HepG2 (cell line): ENCODE measurements at regions not wholly inside any gene's neighbourhood (a gene's known extent, or its start where the extent isn't known, plus 50 kb on each side); places are given as distances from the start of the nearest gene placed in this dataset.

Experiments used
- ATAC-seq: fragments of 200-7000 bp; cut with Tn5 transposase; 3 replicates; pipeline ENCODE4 v1.9.1; 2020; ENCODE audit warnings: mild to moderate bottlenecking, moderate library complexity
- BruUV-seq: library from RNA; stranded (reverse); fragments of 400-500 nt; replicated peaks from 2 replicates; lab custom pipeline; 2021; lab: Mats Ljungman, UMichigan
- CTCF ChIA-PET: fragments of 300-600 bp; formaldehyde crosslinking; extraction: SDS; loops from one replicate; lab custom pipeline; 2021; ENCODE audit warnings: low total read pairs, inconsistent platforms, low intra/inter-chr PET ratio; lab: Yijun Ruan, JAX
- POLR2A ChIA-PET: fragments of 350-600 bp; sonication (Branson Sonifier 250); formaldehyde crosslinking; loops from one replicate; lab custom pipeline; 2020; ENCODE audit warnings: antibody characterized with exemption, inconsistent platforms; lab: Yijun Ruan, JAX
- DNase-seq: peaks from one replicate; pipeline ENCODE4 v3.0.0-alpha.2; 2015; ENCODE audit warnings: low spot score
- FAIRE-seq: peaks from 3 replicates; lab custom pipeline; 2011; peaks lifted over from hg19 to GRCh38; lab: Jason Lieb, UNC
- H2AFZ ChIP-seq: one replicate; pipeline ENCODE4 v1.6.1; 2011; ENCODE audit warnings: low read length, inconsistent platforms
- H3K27ac ChIP-seq: fragments of 300-600 bp; 3 replicates; pipeline ENCODE4 v1.8.0; 2011; ENCODE audit warnings: mixed run types, mild to moderate bottlenecking, mixed read lengths, low read length, inconsistent platforms; ENCODE audit not compliant: insufficient read depth; ENCODE audit errors: extremely low read length
- H3K27me3 ChIP-seq, 2 experiments: fragments of 200-600 bp in 1 of 2; 2 replicates in 1 of 2; 3 replicates in 1 of 2; pipeline versions ENCODE4 v1.6.0 to v1.8.0; 2011; ENCODE audit warnings: low read length in 2 of 2, mild to moderate bottlenecking in 2 of 2, moderate library complexity in 2 of 2, inconsistent platforms in 1 of 2; ENCODE audit not compliant: insufficient read depth in 2 of 2, control insufficient read depth in 1 of 2
- H3K36me3 ChIP-seq, 2 experiments: fragments of 200-600 bp in 1 of 2; replicated peaks in 1 of 2; 2 replicates in 1 of 2; 3 replicates in 1 of 2; pipeline versions ENCODE4 v1.5.1 to v1.8.0; 2011; ENCODE audit warnings: low read length in 2 of 2, inconsistent platforms in 1 of 2; ENCODE audit not compliant: insufficient read depth in 2 of 2, control insufficient read depth in 1 of 2
- H3K4me1 ChIP-seq: 2 replicates; pipeline ENCODE4 v1.5.1; 2012; ENCODE audit warnings: low read length, inconsistent platforms; ENCODE audit not compliant: insufficient read depth
- H3K4me2 ChIP-seq: 2 replicates; pipeline ENCODE4 v1.6.0; 2011; ENCODE audit warnings: low read depth, low read length, inconsistent platforms
- H3K4me3 ChIP-seq, 3 experiments: fragments of 200-600 bp in 1 of 3; sonication (generic), shearing (Covaris generic) in 1 of 3; replicated peaks in 1 of 3; 2 replicates each; pipeline ENCODE4 v1.5.1; 2011 to 2016; ENCODE audit warnings: low read length in 3 of 3, inconsistent platforms in 2 of 3, low read depth in 2 of 3, mild to moderate bottlenecking in 2 of 3, control low read depth in 1 of 3, mixed read lengths in 1 of 3; ENCODE audit not compliant: insufficient read depth in 1 of 3
- H3K79me2 ChIP-seq: one replicate; pipeline ENCODE4 v1.6.1; 2011; ENCODE audit warnings: low read length, inconsistent platforms; ENCODE audit not compliant: insufficient read depth
- H3K9ac ChIP-seq: 2 replicates; pipeline ENCODE4 v1.6.0; 2011; ENCODE audit warnings: mild to moderate bottlenecking, low read depth, low read length, inconsistent platforms; ENCODE audit not compliant: insufficient read depth
- H3K9me3 ChIP-seq: 2 replicates; pipeline ENCODE4 v1.5.1; 2012; ENCODE audit warnings: mild to moderate bottlenecking, low read length
- H4K20me1 ChIP-seq: 2 replicates; pipeline ENCODE4 v1.6.0; 2011; ENCODE audit warnings: inconsistent platforms, mild to moderate bottlenecking, low read length, moderate library complexity; ENCODE audit not compliant: insufficient read depth
- CEBPZ ChIP-seq: IDR thresholded peaks from 2 replicates; pipeline ENCODE4 v1.6.1; 2012; ENCODE audit warnings: low read length, improper control_type of control experiment
- MED13 ChIP-seq: sonication (generic); formaldehyde crosslinking; IDR thresholded peaks from 2 replicates; pipeline ENCODE4 v1.5.0; 2020; ENCODE audit warnings: missing genetic modification reagents
- PHF21A ChIP-seq: sonication (generic); formaldehyde crosslinking; IDR thresholded peaks from 2 replicates; pipeline ENCODE4 v1.5.0; 2020; ENCODE audit warnings: mild to moderate bottlenecking, missing genetic modification reagents
- SAFB2 ChIP-seq: sonication (generic); formaldehyde crosslinking; IDR thresholded peaks from 2 replicates; pipeline ENCODE4 v1.5.1; 2020; ENCODE audit warnings: missing genetic modification reagents, low read depth, mild to moderate bottlenecking, borderline replicate concordance
- SP4 ChIP-seq: sonication (generic); formaldehyde crosslinking; IDR thresholded peaks from 2 replicates; pipeline ENCODE4 v1.8.1; 2023; ENCODE audit warnings: mild to moderate bottlenecking, missing genetic modification reagents
- TFAP4 ChIP-seq: sonication (generic); IDR thresholded peaks from 2 replicates; pipeline ENCODE4 v1.6.1; 2016; ENCODE audit warnings: low read depth, borderline replicate concordance
- ZNF318 ChIP-seq: sonication (generic); formaldehyde crosslinking; IDR thresholded peaks from 2 replicates; pipeline ENCODE4 v1.4.0; 2020; ENCODE audit warnings: mild to moderate bottlenecking, missing genetic modification reagents
- WGBS: methylation state at CpG from one replicate; pipeline ENCODE4 v1.1.6; 2017; ENCODE audit warnings: low lambda C conversion rate; 5-methylcytosine and 5-hydroxymethylcytosine counted together
- in situ Hi-C: cut with HindIII; loops from 2 replicates; pipeline ENCODE4 v1.10.0; 2017; ENCODE audit warnings: low pct_unique_long_range_greater_than_20kb; ENCODE audit not compliant: extremely low pct_ligation_motif_present
- intact Hi-C: fragments of 100-400 bp; cut with micrococcal nuclease; formaldehyde crosslinking; loops from one replicate; pipeline ENCODE4 v1.10.0; 2022; ENCODE audit not compliant: unreplicated experiment

- TF ChIP-seq SP4 (CRISPR knock-in tag) (no peak), SAFB2 (CRISPR knock-in tag) (no peak)
- TF ChIP-seq, all 625 proteins: peak for 0
Observed at GRCh38 chr13:107296804-107297203, 728.9 kb upstream of the ARGLU1 start (continued).

- H3K9ac ChIP-seq, result no peak overlapping the region
- H3K9me3 ChIP-seq, result no peaks in the 10 kb centered on the region
- H3K4me2 ChIP-seq, result no peak overlapping the region
- in situ Hi-C loops (no loop called here), intact Hi-C loops (no loop called here)
- 2% methylated on average over 2 of the region's 2 CpGs for WGBS
- CTCF ChIA-PET, result no interaction called here
- no peaks in the 10 kb centered on the region for H3K79me2 ChIP-seq
- POLR2A ChIA-PET, result no interaction called here
- no peaks in the 10 kb centered on the region for H3K27me3 ChIP-seq
- no TSS peak for BruUV-seq
- no peak overlapping the region for H3K4me3 ChIP-seq
- H3K27ac ChIP-seq, result no peak overlapping the region
- H3K36me3 ChIP-seq, result no peaks in the 10 kb centered on the region
- DNase-seq (no peak), ATAC-seq (no peak), FAIRE-seq (no peak)
- H3K4me1 ChIP-seq, result no peaks in the 10 kb centered on the region
- H4K20me1 ChIP-seq, result no peaks in the 10 kb centered on the region
- no peak overlapping the region for H2AFZ ChIP-seq
- no peak for TF ChIP-seq ZNF318 (CRISPR knock-in tag)
- TF ChIP-seq MED13, result no peak
- TF ChIP-seq TFAP4, result no peak
- no peak for TF ChIP-seq CEBPZ
- TF ChIP-seq PHF21A (CRISPR knock-in tag), result no peak
Observed at GRCh38 chr13:107295416-107296140, 727.6 kb upstream of the ARGLU1 start.
